ENCODE measurements at regions not wholly inside any gene's neighbourhood (a gene's known extent, or its start where the extent isn't known, plus 50 kb on each side); places are given as distances from the start of the nearest gene placed in this dataset.
"Not testable (repeated sequence)": the region's sequence is repeated elsewhere in the genome, so short reads cannot be mapped to it uniquely, and the experiment has no call there.

DNA sequence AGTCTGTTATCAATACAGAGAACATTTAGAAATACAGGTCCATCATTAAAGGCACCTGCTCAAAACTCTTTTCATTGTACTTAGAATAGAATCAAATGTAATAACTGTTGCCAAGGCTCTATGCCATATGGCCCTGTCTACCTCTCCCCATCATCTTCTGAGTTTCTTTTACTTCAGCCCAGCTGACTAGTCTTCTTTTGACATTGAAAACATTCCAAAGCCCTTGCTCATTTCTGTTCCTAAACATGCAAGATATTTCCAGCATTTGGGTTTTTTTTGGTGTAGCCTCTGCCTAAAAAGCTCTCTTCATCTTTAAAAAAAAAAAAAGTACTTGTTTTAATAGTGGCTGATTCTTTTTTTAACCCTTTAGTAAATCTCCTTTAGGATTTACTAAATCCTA is 165.5 kb upstream of the SMIM30 start:
- TF ChIP-seq, protein P1, sequence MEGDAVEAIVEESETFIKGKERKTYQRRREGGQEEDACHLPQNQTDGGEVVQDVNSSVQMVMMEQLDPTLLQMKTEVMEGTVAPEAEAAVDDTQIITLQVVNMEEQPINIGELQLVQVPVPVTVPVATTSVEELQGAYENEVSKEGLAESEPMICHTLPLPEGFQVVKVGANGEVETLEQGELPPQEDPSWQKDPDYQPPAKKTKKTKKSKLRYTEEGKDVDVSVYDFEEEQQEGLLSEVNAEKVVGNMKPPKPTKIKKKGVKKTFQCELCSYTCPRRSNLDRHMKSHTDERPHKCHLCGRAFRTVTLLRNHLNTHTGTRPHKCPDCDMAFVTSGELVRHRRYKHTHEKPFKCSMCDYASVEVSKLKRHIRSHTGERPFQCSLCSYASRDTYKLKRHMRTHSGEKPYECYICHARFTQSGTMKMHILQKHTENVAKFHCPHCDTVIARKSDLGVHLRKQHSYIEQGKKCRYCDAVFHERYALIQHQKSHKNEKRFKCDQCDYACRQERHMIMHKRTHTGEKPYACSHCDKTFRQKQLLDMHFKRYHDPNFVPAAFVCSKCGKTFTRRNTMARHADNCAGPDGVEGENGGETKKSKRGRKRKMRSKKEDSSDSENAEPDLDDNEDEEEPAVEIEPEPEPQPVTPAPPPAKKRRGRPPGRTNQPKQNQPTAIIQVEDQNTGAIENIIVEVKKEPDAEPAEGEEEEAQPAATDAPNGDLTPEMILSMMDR (IDR thresholded peaks at IDR 0.05; ENCODE audit: insufficient read depth, low read depth, low read length) = no peak
- no peak overlapping the region for H3K4me3 ChIP-seq (ENCODE audit: low read depth, low read length)
- ChIA-PET CTCF (interaction anchor here (1.1 kb wide), 1 partner anchor 124 kb away, joined by 3 read pairs; no protein-coding TSS in a partner anchor), POLR2A (no interaction called here)
- no peaks in the 10 kb centered on the region for H3K36me3 ChIP-seq (ENCODE audit: control insufficient read depth, insufficient read depth, low read length)
- DNase-seq (ENCODE audit: low read depth) = no peak
- H3K27me3 ChIP-seq (ENCODE audit: control insufficient read depth, insufficient read depth, low read length) = no peaks in the 10 kb centered on the region

DNA sequence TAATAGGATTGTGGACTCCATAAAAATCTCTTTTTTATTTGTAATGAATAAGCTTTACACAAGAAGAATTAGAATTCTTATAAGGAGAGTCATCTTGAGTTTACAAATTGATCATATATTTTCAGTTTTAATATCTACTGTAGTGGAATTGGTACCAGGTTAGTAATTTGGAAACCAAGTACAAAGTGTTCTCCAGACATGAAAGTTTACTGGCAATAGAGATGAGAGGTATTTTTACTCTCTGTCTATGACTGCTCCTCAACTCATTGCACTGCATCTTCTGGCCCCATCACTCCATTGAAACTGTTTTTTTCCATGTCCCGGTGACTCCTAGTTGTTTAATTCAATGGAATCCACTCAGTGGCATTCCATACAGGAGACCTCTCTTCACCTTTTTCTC is 164.5 kb upstream of the SMIM30 start:
- Histone ChIP-seq H3K27me3 (ENCODE audit: control insufficient read depth, insufficient read depth, low read length) (no peaks in the 10 kb centered on the region), H3K4me3 (ENCODE audit: low read depth, low read length) (no peak overlapping the region), H3K36me3 (ENCODE audit: control insufficient read depth, insufficient read depth, low read length) (no peaks in the 10 kb centered on the region)
- TF ChIP-seq, protein P1 (IDR thresholded peaks at IDR 0.05; ENCODE audit: insufficient read depth, low read depth, low read length) = no peak
- POLR2A ChIA-PET = no interaction called here
- no peak for DNase-seq (ENCODE audit: low read depth)
- CTCF ChIA-PET = interaction anchor here (1.1 kb wide), 1 partner anchor 123 kb away, joined by 3 read pairs; no protein-coding TSS in a partner anchor

DNA sequence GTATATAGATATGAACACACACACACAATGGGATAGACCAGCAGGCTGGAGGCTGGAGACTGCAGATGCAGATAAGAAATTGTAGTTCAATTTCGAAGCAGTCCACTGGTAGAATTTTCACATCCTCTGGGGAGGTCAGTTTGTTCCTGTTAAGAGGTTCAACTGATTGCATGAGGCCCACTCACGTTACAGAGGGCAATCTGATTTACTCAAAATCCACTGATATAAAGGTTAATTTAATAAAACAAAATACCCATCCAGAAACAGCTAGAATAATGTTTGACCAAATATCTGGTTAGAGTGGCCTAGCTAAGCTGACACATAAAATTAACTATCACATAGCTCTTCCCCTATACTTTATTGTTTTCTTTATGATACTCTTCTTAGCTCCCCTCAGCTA is 162.9 kb upstream of the SMIM30 start:
- CTCF ChIA-PET = interaction anchor here (1.2 kb wide), 1 partner anchor 122 kb away, joined by 4 read pairs; no protein-coding TSS in a partner anchor
- Histone ChIP-seq H3K36me3 (ENCODE audit: control insufficient read depth, insufficient read depth, low read length) (no peaks in the 10 kb centered on the region), H3K4me3 (ENCODE audit: low read depth, low read length) (no peak overlapping the region), H3K27me3 (ENCODE audit: control insufficient read depth, insufficient read depth, low read length) (no peaks in the 10 kb centered on the region)
- POLR2A ChIA-PET = no interaction called here
- TF ChIP-seq, protein P1 (IDR thresholded peaks at IDR 0.05; ENCODE audit: insufficient read depth, low read depth, low read length) = no peak
- DNase-seq (ENCODE audit: low read depth) = no peak

DNA sequence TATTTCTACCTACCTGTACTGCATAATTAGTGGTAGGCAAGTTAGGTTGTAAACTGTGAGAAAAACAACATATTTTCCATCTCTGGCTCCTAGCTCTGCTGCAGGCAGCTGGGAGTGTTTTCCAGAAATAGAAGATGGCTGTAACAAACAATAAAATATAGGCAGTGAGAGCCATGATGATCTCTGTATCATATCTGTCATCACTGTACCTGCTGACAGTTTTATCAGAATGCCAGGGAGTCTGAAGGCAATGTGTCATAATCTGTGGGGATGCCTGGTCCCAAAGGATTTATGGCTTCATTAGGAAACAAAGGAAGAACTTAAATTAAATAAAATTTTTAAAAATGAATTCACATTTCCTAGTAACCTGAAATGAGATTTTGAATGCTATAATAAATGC is 160.9 kb upstream of the SMIM30 start:
- DNase-seq (ENCODE audit: low read depth) = no peak
- Histone ChIP-seq H3K4me3 (ENCODE audit: low read depth, low read length) (no peak overlapping the region), H3K27me3 (ENCODE audit: control insufficient read depth, insufficient read depth, low read length) (no peaks in the 10 kb centered on the region), H3K36me3 (ENCODE audit: control insufficient read depth, insufficient read depth, low read length) (no peaks in the 10 kb centered on the region)
- POLR2A ChIA-PET = no interaction called here
- CTCF ChIA-PET = no interaction called here
- TF ChIP-seq, protein P1 (IDR thresholded peaks at IDR 0.05; ENCODE audit: insufficient read depth, low read depth, low read length) = no peak

DNA sequence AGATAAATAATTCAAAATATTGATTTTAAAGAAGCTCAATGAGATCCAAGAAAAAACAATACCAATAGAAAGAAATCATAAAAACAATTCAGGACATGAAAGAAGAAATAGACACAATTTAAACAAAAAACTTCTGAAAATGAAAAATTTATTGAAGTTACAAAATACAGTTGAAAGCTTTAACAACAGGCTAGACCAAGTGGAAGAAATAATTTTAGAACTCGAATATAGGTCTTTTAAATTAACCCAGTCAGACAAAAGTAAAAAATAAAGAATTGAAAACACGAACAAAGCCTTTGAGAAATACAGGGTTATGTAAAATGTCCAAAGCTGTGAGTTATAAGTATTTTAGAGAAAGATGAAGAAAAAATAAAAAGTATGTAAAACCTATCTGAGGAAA is 152.4 kb upstream of the SMIM30 start:
- ChIA-PET POLR2A (no interaction called here), CTCF (no interaction called here)
- no peak for DNase-seq (ENCODE audit: low read depth)
- TF ChIP-seq, protein P1 (IDR thresholded peaks at IDR 0.05; ENCODE audit: insufficient read depth, low read depth, low read length) = no peak
- H3K36me3 ChIP-seq (ENCODE audit: control insufficient read depth, insufficient read depth, low read length) = no peaks in the 10 kb centered on the region
- no peaks in the 10 kb centered on the region for H3K27me3 ChIP-seq (ENCODE audit: control insufficient read depth, insufficient read depth, low read length)
- no peak overlapping the region for H3K4me3 ChIP-seq (ENCODE audit: low read depth, low read length)

DNA sequence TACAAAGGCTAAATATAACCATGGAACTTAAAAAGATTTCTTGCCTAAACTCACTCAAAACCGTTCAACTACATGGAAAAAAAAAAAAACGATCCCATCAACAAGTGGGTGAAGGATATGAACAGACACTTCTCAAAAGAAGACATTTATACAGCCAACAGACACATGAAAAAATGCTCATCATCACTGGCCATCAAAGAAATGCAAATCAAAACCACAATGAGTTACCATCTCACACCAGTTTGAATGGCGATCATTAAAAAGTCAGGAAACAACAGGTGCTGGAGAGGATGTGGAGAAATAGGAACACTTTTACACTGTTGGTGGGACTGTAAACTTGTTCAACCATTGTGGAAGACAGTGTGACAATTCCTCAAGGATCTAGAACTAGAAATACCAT is 151.2 kb upstream of the SMIM30 start:
- H3K36me3 ChIP-seq (ENCODE audit: control insufficient read depth, insufficient read depth, low read length); H3K4me3 ChIP-seq (ENCODE audit: low read depth, low read length); H3K27me3 ChIP-seq (ENCODE audit: control insufficient read depth, insufficient read depth, low read length); DNase-seq (ENCODE audit: low read depth); CTCF ChIA-PET: not testable (repeated sequence)
- POLR2A ChIA-PET = interaction anchor here (0.7 kb wide), 1 partner anchor 235 kb away, joined by 6 read pairs; no protein-coding TSS in a partner anchor
